Large intestine (tissue), 3 donors: ENCODE measurements at regions not wholly inside any gene's neighbourhood (a gene's known extent, or its start where the extent isn't known, plus 50 kb on each side); places are given as distances from the start of the nearest gene placed in this dataset.
"Not testable (repeated sequence)": the region's sequence is repeated elsewhere in the genome, so short reads cannot be mapped to it uniquely, and the experiment has no call there.

Experiments
- DNase-seq, 2 donors: peaks; one replicate each; pipeline versions ENCODE4 v3.0.0 to v3.0.0-alpha.2; 2013
- H3K27ac ChIP-seq: one replicate; pipeline ENCODE4 v1.5.1; 2013; ENCODE audit warnings: low read length
- H3K27me3 ChIP-seq: 2 replicates; pipeline ENCODE4 v1.6.1; 2013; ENCODE audit warnings: low read length; ENCODE audit not compliant: control insufficient read depth, insufficient read depth
- H3K36me3 ChIP-seq: 2 replicates; pipeline ENCODE4 v1.6.1; 2013; ENCODE audit warnings: low read length; ENCODE audit not compliant: control insufficient read depth, insufficient read depth
- H3K4me1 ChIP-seq: one replicate; pipeline ENCODE4 v1.6.1; 2013; ENCODE audit warnings: low read length; ENCODE audit not compliant: control insufficient read depth, insufficient read depth
- H3K4me3 ChIP-seq: one replicate; pipeline ENCODE4 v1.5.1; 2013; ENCODE audit warnings: low read length
- H3K9me3 ChIP-seq: one replicate; pipeline ENCODE4 v1.6.1; 2013; ENCODE audit warnings: mild to moderate bottlenecking, low read depth, low read length, moderate library complexity; ENCODE audit not compliant: control insufficient read depth
- WGBS: methylation state at CpG from one replicate; pipeline ENCODE4 v1.1.5; 2013; ENCODE audit warnings: low lambda C conversion rate; ENCODE audit not compliant: insufficient coverage; 5-methylcytosine and 5-hydroxymethylcytosine counted together

- WGBS, result no CpG with 5 or more reads among the region's 4 CpGs
- not testable (repeated sequence) for H3K9me3 ChIP-seq, H3K4me3 ChIP-seq
Observed at GRCh38 chr6:113795371-113795770, 61.8 kb upstream of the MARCKS start.

GRCh38 chr6:113796038-113796437 lies 61.1 kb upstream of the MARCKS start:
- Histone ChIP-seq H3K27ac (no peak overlapping the region), H3K27me3 (no peaks in the 10 kb centered on the region), H3K9me3 (no peaks in the 10 kb centered on the region), H3K36me3 (no peaks in the 10 kb centered on the region), H3K4me3 (no peak overlapping the region), H3K4me1 (no peaks in the 10 kb centered on the region)
- no peak for DNase-seq

More at GRCh38 chr6:113795371-113795770, 61.8 kb upstream of the MARCKS start:
- not testable (repeated sequence) for H3K36me3 ChIP-seq, H3K4me1 ChIP-seq, DNase-seq, H3K27me3 ChIP-seq, H3K27ac ChIP-seq

DNA sequence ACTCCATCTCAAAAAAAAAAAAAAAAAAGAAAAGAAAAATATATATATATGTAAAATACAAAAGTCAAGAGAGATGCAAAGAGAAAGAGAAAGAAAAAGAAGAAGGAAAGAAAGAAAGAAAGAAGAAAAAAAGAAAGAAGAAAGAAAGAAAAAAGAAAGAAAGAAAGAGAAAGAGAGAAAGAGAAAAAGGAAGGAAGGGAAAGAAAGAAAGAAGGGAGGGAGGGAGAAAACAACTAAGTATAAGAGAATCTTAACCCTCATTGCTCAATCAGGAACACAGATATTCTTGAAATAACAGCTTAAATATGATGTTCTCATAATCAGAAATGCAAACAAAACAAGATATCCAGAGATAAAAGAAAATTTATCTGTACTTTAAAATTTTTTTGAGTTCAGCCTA lies 54.4 kb upstream of the MARCKS start:
- DNase-seq, result no peak
- Histone ChIP-seq H3K4me3 (no peak overlapping the region), H3K4me1 (no peaks in the 10 kb centered on the region)

DNA sequence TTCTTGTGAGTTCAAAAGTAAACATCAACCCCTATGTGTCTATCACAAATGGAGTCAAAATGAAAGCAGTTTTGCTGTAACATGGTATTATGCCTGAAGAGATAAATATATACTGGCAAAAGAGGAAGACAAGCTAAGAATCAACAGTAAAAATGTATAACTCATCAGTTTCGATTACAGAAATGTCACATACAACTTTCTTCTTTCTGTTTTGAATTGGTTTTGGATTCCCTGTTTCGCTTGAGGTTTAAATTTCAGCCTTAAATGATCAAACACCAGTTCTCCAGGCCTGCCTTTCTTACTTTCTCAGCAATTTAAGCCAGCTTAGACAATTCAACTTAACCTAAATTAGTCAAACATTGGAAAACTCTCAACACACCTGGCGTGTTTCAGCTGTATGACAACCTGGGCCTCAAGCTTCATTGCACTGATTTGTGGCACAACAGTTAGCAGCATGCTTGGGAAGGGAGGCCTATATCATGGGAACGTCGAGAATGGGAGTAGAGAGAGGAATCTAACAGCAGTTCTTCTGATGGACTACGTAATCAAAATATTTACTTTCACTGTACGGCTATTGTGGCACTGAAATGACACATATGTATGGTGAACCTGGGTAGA lies 51.9 kb upstream of the MARCKS start:
- Histone ChIP-seq H3K27ac (peak overlapping the region; percentile 12), H3K9me3 (no peaks in the 10 kb centered on the region), H3K4me1 (no peaks in the 10 kb centered on the region), H3K36me3 (no peaks in the 10 kb centered on the region), H3K27me3 (no peaks in the 10 kb centered on the region), H3K4me3 (no peak overlapping the region)
- DNase-seq, result no peak
- WGBS, result 63% methylated on average over 5 of the region's 7 CpGs

More for the DNA sequence above, 54.4 kb upstream of the MARCKS start:
- Histone ChIP-seq H3K27me3 (no peaks in the 10 kb centered on the region), H3K9me3 (no peaks in the 10 kb centered on the region), H3K27ac (no peak overlapping the region), H3K36me3 (no peaks in the 10 kb centered on the region)

- Histone ChIP-seq H3K27me3 (no peaks in the 10 kb centered on the region), H3K36me3 (no peaks in the 10 kb centered on the region), H3K9me3 (no peaks in the 10 kb centered on the region), H3K4me1 (no peaks in the 10 kb centered on the region), H3K27ac (peak overlapping the region; percentile 12), H3K4me3 (no peak overlapping the region)
- WGBS, result 77% methylated on average over 3 of the region's 6 CpGs
- no peak for DNase-seq
Observed at GRCh38 chr6:113805811-113806495, 51.2 kb upstream of the MARCKS start.
